Colonic mucosa (tissue), 4 donors: ENCODE measurements at regions not wholly inside any gene's neighbourhood (a gene's known extent, or its start where the extent isn't known, plus 50 kb on each side); places are given as distances from the start of the nearest gene placed in this dataset.

Source experiments
- DNase-seq: peaks from one replicate; pipeline ENCODE4 v3.0.0-alpha.2; 2020
- H3K27ac ChIP-seq: fragments of 200-600 bp; one replicate; pipeline ENCODE4 v1.8.0; 2021
- H3K27me3 ChIP-seq: fragments of 200-600 bp; one replicate; pipeline ENCODE4 v1.8.0; 2021
- H3K36me3 ChIP-seq: fragments of 200-600 bp; one replicate; pipeline ENCODE4 v1.8.0; 2021
- H3K4me1 ChIP-seq: fragments of 200-600 bp; one replicate; pipeline ENCODE4 v1.8.0; 2021; ENCODE audit warnings: mild to moderate bottlenecking
- H3K4me3 ChIP-seq: fragments of 200-600 bp; one replicate; pipeline ENCODE4 v1.8.0; 2021
- H3K9ac ChIP-seq, 2 donors: one replicate each; pipeline ENCODE4 v1.7.0; 2013; ENCODE audit warnings: control low read depth in 2 of 2, low read depth in 2 of 2, low read length in 2 of 2
- H3K9me3 ChIP-seq: fragments of 200-600 bp; one replicate; pipeline ENCODE4 v1.8.0; 2021
- intact Hi-C: fragments of 100-400 bp; cut with DNase I; formaldehyde crosslinking; loops from one replicate; pipeline ENCODE4 v1.14.1; 2022
- TF ChIP-seq, protein P1 (sequence below): fragments of 200-600 bp; IDR thresholded peaks from one replicate; pipeline ENCODE4 v1.8.0; 2022; ENCODE audit warnings: antibody characterized with exemption, mild to moderate bottlenecking
- donor health status: healthy.
- donor health status: DM: no; HTN: no; CAD: no.
- donor health status: DM: no; HTN: no; CAD: no.

DNA sequence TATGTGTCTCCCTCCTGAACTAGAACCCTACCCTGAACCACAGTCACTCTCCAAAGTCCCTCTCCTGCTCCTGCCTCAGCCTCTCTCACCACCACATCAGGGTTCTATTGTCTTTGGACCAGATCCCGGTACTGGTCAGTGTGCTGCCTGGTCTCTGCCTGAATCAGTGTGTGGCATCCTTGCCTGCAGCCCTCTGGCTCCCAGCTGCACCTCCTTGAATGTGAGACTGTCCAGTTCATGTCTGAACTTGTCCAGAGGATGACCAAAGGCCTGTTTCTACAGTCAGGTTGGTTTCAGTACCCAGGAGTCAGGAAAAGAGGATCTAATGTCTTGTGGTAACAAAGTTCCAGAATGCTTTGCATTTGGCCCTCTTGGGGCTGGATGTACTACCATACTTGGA, 76.8 kb upstream of the RANBP3L start:
- intact Hi-C loops = no loop called here
- no peaks in the 10 kb centered on the region for H3K4me1 ChIP-seq
- H3K9me3 ChIP-seq = no peaks in the 10 kb centered on the region
- no peaks in the 10 kb centered on the region for H3K27me3 ChIP-seq
- no peak overlapping the region for H3K4me3 ChIP-seq
- no peak overlapping the region for H3K27ac ChIP-seq
- H3K9ac ChIP-seq = no peak overlapping the region
- TF ChIP-seq, protein P1, sequence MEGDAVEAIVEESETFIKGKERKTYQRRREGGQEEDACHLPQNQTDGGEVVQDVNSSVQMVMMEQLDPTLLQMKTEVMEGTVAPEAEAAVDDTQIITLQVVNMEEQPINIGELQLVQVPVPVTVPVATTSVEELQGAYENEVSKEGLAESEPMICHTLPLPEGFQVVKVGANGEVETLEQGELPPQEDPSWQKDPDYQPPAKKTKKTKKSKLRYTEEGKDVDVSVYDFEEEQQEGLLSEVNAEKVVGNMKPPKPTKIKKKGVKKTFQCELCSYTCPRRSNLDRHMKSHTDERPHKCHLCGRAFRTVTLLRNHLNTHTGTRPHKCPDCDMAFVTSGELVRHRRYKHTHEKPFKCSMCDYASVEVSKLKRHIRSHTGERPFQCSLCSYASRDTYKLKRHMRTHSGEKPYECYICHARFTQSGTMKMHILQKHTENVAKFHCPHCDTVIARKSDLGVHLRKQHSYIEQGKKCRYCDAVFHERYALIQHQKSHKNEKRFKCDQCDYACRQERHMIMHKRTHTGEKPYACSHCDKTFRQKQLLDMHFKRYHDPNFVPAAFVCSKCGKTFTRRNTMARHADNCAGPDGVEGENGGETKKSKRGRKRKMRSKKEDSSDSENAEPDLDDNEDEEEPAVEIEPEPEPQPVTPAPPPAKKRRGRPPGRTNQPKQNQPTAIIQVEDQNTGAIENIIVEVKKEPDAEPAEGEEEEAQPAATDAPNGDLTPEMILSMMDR = no peak
- DNase-seq = no peak
- no peaks in the 10 kb centered on the region for H3K36me3 ChIP-seq

DNA sequence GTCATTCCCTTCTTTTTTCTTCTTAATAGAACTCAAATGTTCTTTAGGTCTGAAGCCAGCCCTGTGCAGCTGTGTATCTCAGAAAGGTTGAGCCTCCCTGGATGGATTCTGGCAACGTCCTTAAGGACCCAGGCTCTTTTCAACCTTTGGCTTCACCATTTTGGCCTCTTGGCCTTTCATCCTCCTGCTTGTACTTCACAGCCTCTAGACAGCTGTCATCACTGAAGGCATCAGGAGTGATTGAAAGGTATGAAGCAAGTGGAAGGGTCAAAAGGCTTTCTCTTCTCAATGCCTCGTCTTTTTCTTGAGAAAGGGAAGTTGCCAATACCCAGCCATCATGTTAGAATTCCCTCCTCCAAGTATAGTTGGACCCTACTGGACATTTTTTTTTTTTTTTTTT, 81.2 kb upstream of the RANBP3L start:
- DNase-seq = no peak
- TF ChIP-seq, protein P1 = no peak
- H3K9ac ChIP-seq = no peak overlapping the region
- no peaks in the 10 kb centered on the region for H3K36me3 ChIP-seq
- H3K27me3 ChIP-seq = no peaks in the 10 kb centered on the region
- H3K27ac ChIP-seq = no peak overlapping the region
- no peak overlapping the region for H3K4me3 ChIP-seq
- H3K4me1 ChIP-seq = no peaks in the 10 kb centered on the region
- no peaks in the 10 kb centered on the region for H3K9me3 ChIP-seq
- intact Hi-C loops = no loop called here

DNA sequence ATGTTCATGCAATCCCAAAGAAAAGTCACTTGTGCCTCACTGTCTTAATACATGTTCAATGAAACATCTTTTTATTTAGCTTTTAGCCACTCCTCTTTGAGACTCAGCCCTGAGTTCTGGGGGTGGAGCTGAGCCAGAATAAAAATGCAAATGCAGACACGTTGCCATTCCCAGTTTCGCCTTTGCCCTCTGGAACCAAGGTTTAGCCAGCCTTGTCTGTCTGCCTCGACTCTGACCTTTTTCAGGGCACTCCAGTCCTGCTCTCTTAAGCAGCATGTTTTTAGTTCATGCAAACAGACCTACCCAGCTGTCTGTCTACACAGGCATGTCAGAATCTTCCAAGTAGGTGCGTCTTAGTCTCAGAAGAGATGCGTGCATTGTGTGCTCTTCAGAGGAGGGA, 82.2 kb upstream of the RANBP3L start:
- H3K4me1 ChIP-seq = no peaks in the 10 kb centered on the region
- H3K9ac ChIP-seq = no peak overlapping the region

DNA sequence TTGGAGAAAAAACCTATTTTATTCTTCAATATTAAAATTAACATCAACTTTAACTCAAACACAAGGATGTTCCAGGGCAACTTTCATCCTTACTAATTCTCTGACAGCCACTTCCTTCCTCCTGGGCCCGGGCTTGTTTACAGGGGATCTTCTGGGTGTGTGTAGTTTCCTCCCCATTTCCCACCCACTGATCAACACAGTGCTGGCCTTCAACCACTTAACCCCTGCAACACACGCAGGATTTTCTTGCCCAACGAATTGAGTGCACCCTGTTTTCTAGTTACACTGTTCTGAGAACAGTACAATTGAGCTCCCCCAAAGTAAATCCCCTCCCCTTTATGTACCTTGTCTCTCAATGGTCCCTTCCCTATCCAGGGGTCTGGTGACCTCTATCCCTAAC, 83.1 kb upstream of the RANBP3L start:
- H3K36me3 ChIP-seq = no peaks in the 10 kb centered on the region
- no peak overlapping the region for H3K4me3 ChIP-seq
- no peaks in the 10 kb centered on the region for H3K27me3 ChIP-seq
- H3K9ac ChIP-seq = no peak overlapping the region
- H3K9me3 ChIP-seq = no peaks in the 10 kb centered on the region
- TF ChIP-seq, protein P1 = no peak
- no peak overlapping the region for H3K27ac ChIP-seq
- H3K4me1 ChIP-seq = no peaks in the 10 kb centered on the region
- intact Hi-C loops = no loop called here
- no peak for DNase-seq

More for the DNA sequence above, 82.2 kb upstream of the RANBP3L start:
- no peak for DNase-seq
- no peak overlapping the region for H3K27ac ChIP-seq
- intact Hi-C loops = no loop called here
- no peak overlapping the region for H3K4me3 ChIP-seq
- H3K36me3 ChIP-seq = no peaks in the 10 kb centered on the region
- no peaks in the 10 kb centered on the region for H3K27me3 ChIP-seq
- TF ChIP-seq, protein P1 = no peak
- no peaks in the 10 kb centered on the region for H3K9me3 ChIP-seq

DNA sequence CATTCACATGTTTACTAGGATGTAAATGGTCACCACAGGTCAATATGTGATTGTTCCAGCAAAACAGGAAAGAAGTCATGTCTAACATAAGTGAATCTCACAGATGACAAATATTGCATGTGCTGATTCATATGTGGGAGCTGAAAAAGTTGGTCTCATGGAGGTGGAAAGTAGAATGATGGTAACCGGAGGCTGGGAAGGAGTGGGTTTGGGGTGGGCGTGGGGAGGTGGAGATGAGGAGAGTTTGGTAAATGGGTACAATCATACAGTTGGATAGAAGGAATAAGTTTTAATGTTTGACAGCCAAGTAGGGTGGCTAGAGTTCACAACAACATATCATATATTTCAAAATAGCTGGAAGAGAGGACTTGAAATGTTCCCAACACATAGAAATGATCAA, 83.8 kb upstream of the RANBP3L start:
- no peak for DNase-seq
- no peak overlapping the region for H3K9ac ChIP-seq
- intact Hi-C loops = no loop called here
- H3K4me3 ChIP-seq = no peak overlapping the region
- no peaks in the 10 kb centered on the region for H3K4me1 ChIP-seq
- no peaks in the 10 kb centered on the region for H3K36me3 ChIP-seq
- TF ChIP-seq, protein P1 = no peak
- no peaks in the 10 kb centered on the region for H3K27me3 ChIP-seq
- no peak overlapping the region for H3K27ac ChIP-seq
- H3K9me3 ChIP-seq = no peaks in the 10 kb centered on the region

DNA sequence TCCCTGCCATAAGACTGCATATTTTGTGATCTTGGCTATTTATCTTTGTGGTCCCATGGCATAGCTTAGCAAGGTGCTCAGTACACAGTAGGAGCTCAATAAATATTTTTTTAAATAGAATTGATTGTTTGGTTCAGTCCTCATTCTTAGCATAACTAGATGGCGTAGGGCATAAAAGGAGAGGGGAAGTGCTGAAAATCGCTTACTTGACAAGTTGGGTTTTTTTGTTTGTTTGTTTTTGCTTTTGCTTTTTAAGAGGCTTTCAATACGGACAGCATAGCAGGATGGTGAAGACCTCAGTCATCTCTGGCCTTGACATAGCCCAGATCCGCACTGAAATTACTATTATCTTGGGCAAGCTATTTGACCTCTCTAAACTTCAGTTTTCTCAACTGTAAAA, 86.6 kb upstream of the RANBP3L start:
- Histone ChIP-seq H3K27ac (no peak overlapping the region), H3K4me3 (no peak overlapping the region), H3K36me3 (no peaks in the 10 kb centered on the region), H3K9me3 (no peaks in the 10 kb centered on the region), H3K27me3 (no peaks in the 10 kb centered on the region), H3K9ac (no peak overlapping the region), H3K4me1 (no peaks in the 10 kb centered on the region)
- intact Hi-C loops = no loop called here
- TF ChIP-seq, protein P1 = no peak
- no peak for DNase-seq
